Erythroblast (primary cell): ENCODE measurements at regions not wholly inside any gene's neighbourhood (a gene's known extent, or its start where the extent isn't known, plus 50 kb on each side); places are given as distances from the start of the nearest gene placed in this dataset.
"Not testable (repeated sequence)": the region's sequence is repeated elsewhere in the genome, so short reads cannot be mapped to it uniquely, and the experiment has no call there.

Source experiments
- DNase-seq, 2 experiments: peaks; one replicate each; lab custom pipeline; 2025; lab: John Stamatoyannopoulos, UW
- GATA1 ChIP-seq: IDR thresholded peaks from 2 replicates; pipeline ENCODE4 v1.6.1; 2011; ENCODE audit warnings: low read depth, mild to moderate bottlenecking, control low read depth, low read length, moderate library complexity
- POLR2A ChIP-seq: IDR thresholded peaks from 2 replicates; pipeline ENCODE4 v1.6.1; 2011; ENCODE audit warnings: mild to moderate bottlenecking, low read length

DNA sequence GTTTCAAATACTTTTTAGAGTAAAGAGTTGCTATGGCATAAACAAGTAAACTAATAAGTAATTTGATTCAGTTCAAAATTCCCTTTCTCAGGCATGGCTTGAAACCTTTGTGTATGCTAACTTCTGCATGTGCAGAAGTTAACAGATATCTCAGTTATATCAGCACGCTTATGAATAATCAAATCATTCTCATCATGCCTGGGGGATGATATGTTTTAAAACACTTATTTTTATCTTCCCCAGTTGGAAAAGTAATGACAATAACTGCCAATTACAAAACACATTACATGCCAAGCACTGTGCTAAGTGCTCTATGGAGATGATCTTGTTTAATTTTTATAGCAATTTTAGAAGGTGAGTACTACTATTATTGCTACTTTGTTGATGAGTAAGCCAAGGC, 146.4 kb downstream of the YIPF5 start:
- no peak for TF ChIP-seq POLR2A
- no peak for TF ChIP-seq GATA1

DNA sequence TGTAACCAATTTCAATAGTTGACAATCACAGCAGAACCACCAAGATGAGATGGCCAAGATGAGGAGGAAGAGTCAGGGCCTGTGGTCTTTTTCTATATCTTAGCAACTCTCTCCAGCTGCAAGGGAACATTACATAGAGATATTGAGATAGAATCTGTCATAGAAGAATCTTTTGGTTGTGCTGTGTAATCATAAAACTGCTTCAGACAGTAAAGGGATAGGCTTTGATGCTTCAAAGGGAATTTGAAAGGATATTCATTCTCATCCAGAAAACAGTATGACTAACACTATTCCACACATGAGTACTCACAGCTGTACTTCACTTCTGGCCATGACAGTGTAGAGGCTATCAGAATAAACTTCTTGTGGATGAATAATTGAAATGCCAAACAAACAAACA, 145.9 kb downstream of the YIPF5 start:
- TF ChIP-seq GATA1, result no peak
- no peak for TF ChIP-seq POLR2A
- DNase-seq, result no peak

More for the DNA sequence above, 146.4 kb downstream of the YIPF5 start:
- DNase-seq, result no peak

DNA sequence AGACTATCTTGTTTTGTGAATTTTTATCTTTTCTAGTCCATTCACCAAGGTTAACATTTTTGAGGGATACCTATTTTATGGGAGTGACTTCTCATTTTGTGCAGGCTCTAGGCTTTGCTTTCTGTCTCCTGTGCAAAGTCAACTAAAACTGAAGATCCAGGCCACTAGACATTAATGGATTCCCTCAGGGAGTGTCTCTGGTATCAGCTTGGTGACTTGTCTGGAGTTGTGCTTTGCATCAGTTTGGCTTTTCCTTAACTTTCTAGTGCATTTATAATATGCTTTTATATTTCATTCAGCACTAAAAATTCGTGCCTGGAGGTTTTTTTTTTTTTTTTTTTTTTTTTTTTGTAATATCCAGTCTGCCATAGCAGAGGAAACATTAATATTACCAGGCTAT, 144.2 kb downstream of the YIPF5 start:
- TF ChIP-seq GATA1, result no peak
- no peak for TF ChIP-seq POLR2A
- no peak for DNase-seq

- DNase-seq, result no peak
- TF ChIP-seq GATA1, result no peak
- no peak for TF ChIP-seq POLR2A
These were observed 142.4 kb downstream of the YIPF5 start for GRCh38 chr5:144028058-144028457.

GRCh38 chr5:144028636-144029035, 141.8 kb downstream of the YIPF5 start:
- TF ChIP-seq POLR2A (no peak), GATA1 (no peak)
- no peak for DNase-seq

- DNase-seq, result no peak
- no peak for TF ChIP-seq GATA1
- TF ChIP-seq POLR2A, result no peak
These were observed 139.6 kb downstream of the YIPF5 start for GRCh38 chr5:144030904-144031303.

GRCh38 chr5:144032375-144032774, 138.1 kb downstream of the YIPF5 start:
- TF ChIP-seq POLR2A (no peak), GATA1 (no peak)
- DNase-seq, result no peak

DNA sequence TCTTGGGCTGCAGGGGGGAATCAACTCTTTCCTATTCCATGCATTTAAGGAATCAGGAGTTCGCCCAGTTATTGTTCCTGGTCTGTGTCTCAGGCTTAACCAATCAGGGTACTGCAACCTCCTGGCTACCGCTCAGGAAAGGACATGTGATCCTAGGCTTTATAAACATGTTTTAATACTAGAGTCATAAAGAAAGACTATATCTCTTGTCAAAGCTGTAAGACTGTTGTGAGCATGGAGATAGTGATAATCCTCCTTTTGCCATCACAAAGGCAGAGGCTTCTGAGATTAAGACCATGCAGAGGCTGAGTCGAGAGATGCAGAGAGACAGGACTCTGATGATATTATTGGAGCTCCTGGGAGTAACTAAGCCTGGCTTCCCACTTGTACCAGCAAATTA, 137.0 kb downstream of the YIPF5 start:
- no peak for DNase-seq
- TF ChIP-seq GATA1 (no peak), POLR2A (no peak)

- TF ChIP-seq POLR2A, result no peak
- no peak for TF ChIP-seq GATA1
- no peak for DNase-seq
These were observed 135.3 kb downstream of the YIPF5 start for GRCh38 chr5:144035046-144035740.

DNA sequence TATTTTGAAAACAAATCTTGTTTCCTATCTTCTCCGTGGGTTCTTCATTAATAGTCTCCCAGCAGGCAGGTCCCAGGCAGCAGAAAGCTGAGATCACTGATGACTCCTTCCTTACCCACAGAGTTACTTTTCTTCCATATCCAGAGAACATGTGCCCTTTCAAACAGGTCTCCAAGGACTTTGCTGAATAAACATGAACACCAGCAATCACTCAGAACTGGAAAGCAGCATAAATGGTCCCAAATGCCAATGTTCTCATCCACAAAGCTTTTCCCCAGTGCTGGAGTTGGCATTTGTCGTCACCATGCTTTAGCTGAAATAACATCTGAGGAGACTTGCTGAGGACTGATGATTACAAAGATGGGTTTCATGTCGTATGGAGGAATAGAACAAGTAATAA, 134.0 kb downstream of the YIPF5 start:
- no peak for TF ChIP-seq GATA1
- TF ChIP-seq POLR2A, result no peak
- DNase-seq, result no peak

DNA sequence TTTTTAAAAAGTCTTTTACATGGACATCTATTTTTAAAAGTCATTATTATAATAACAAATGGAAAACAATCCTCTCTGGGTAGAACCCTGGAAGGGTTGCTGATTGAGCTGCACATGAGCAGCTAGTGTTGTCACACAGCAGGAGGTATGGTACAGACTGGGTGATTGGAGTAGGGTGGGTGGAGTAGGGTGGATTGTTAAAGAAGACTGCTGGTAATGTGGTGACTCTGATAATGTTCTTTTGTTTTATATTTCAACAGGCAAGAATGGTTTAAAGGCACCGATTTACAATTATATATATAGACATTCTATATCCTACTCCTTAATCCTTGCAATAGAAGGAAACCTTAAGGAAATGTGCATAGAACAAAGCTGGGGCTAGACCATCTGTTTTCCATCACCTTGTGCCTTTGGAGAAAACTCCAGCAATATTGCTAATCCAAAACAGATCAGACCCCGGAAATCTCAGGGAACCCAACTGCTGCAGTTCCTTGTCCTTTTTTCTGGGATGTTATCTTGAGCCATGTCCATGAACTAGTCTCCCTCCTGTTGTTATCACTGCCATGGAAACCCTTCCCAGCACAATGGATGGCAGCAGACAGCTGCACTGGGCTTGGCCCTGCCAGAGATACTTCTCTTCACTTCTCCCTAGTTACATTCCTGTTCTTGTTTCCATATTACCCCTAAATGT, 129.7 kb downstream of the YIPF5 start:
- TF ChIP-seq GATA1 (no peak), POLR2A (no peak)
- DNase-seq, result no peak

- TF ChIP-seq GATA1 (no peak), POLR2A (no peak)
- no peak for DNase-seq
These were observed 128.3 kb downstream of the YIPF5 start for GRCh38 chr5:144042156-144042555.

GRCh38 chr5:144048259-144048856, 122.1 kb downstream of the YIPF5 start:
- DNase-seq, result no peak
- TF ChIP-seq GATA1, result no peak
- no peak for TF ChIP-seq POLR2A

DNA sequence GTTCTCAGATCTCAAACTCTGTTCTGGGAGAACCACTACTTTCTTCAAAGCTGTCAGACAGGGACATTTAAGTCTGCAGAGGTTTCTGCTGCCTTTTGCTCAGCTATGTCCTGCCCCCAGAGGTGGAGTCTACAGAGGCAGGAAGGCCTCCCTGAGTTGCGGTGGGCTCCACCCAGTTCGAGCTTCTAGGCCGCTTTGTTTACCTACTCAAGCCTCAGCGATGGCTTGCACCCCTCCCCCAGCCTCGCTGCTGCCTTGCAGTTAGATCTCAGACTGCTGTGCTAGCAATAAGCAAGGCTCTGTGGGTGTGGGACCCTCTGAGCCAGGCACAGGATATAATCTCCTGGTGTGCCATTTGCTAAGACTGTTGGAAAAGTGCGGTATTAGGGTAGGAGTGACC, 115.1 kb downstream of the YIPF5 start:
- not testable (repeated sequence) for DNase-seq

- DNase-seq, result not testable (repeated sequence)
These were observed 110.4 kb downstream of the YIPF5 start for GRCh38 chr5:144060091-144060490.
